ENCODE measurements at regions not wholly inside any gene's neighbourhood (a gene's known extent, or its start where the extent isn't known, plus 50 kb on each side); places are given as distances from the start of the nearest gene placed in this dataset.
A peak's percentile ranks its signal among the peaks of the same experiment; 100 is the strongest.
"Not testable (repeated sequence)": the region's sequence is repeated elsewhere in the genome, so short reads cannot be mapped to it uniquely, and the experiment has no call there.

GRCh38 chr4:115965588-115965987 is 852.2 kb upstream of the NDST4 start:
- Histone ChIP-seq H2BK15ac (ENCODE audit: low read length) (no peak overlapping the region), H2BK12ac (ENCODE audit: low read length) (no peak overlapping the region), H3K4me2 (ENCODE audit: insufficient read depth, low read length, poor library complexity, severe bottlenecking) (no peak overlapping the region), H3K27ac (replicated peaks; ENCODE audit: low read length) (no peak overlapping the region), H3K4me3 (ENCODE audit: low read length in 2 of 2) (no peak overlapping the region), H3K9ac (ENCODE audit: low read depth, low read length, poor library complexity) (no peak overlapping the region), H2AK5ac (ENCODE audit: low read depth, low read length) (no peak overlapping the region), H3K9me3 (replicated peaks in 1 of 2; ENCODE audit: control insufficient read depth in 2 of 2, insufficient read depth in 1 of 2, low read depth in 1 of 2, low read length in 2 of 2) (no peaks in the 10 kb centered on the region), H4K8ac (ENCODE audit: low read depth, low read length) (no peak overlapping the region), H3K79me1 (ENCODE audit: low read depth, low read length) (no peaks in the 10 kb centered on the region), H3K4ac (ENCODE audit: low read length) (no peak overlapping the region), H2BK5ac (ENCODE audit: low read length) (no peak overlapping the region), H3K4me1 (ENCODE audit: control insufficient read depth in 2 of 2, insufficient read depth in 1 of 2, low read depth in 1 of 2, low read length in 2 of 2) (no peaks in the 10 kb centered on the region), H3K14ac (ENCODE audit: low read length) (no peak overlapping the region), H2BK120ac (ENCODE audit: low read depth, low read length) (no peak overlapping the region), H4K91ac (ENCODE audit: low read depth, low read length, poor library complexity) (no peak overlapping the region), H3K36me3 (replicated peaks in 1 of 2; ENCODE audit: control insufficient read depth in 2 of 2, insufficient read depth in 2 of 2, low read length in 2 of 2) (no peaks in the 10 kb centered on the region), H3K27me3 (ENCODE audit: control insufficient read depth in 3 of 3, insufficient read depth in 3 of 3, low read depth in 1 of 3, low read length in 3 of 3) (no peaks in the 10 kb centered on the region), H3K23ac (ENCODE audit: low read depth, low read length, poor library complexity) (no peak overlapping the region), H2AFZ (ENCODE audit: low read length) (no peak overlapping the region), H3K18ac (ENCODE audit: low read length) (no peak overlapping the region)
- DNase-seq (ENCODE audit: low spot score) = no peak
- no CpG with 5 or more reads among the region's 3 CpGs for WGBS, 2 donors (ENCODE audit: extremely low coverage in 2 of 2, insufficient read length in 2 of 2, insufficient replicate concordance in 1 of 2)

DNA sequence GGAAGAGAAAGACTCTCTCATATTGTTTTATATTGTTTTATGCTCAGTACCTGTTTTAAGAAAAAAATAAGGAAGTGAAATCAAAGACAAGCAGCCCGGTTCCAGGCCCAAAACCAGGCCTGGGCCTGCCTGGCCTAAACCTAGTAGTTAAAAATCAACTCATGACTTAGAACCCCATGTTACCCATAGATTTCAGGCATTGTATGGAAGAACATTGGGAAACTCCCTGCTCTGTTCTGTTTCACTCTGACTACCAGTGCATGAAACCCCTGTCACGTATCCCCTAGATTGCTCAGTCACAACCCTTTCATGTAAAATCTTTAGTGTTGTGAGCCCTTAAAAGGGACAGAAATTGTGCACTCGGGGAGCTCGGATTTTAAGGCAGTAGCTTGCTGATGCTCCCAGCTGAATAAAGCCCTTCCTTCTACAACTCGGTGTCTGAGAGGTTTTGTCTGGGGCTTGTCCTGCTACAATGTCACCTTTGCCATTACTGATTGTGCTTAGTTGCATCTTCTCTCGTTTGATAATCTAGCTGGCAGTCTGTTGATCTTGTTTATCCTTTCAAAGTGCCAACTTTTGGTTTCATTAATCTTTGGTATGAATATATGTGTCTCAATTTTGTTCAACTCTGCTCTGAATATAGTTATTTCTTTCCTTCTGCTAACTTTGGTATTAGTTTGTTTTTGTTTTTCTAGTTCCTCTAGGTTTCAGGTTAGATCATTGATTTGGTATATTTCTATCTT is 842.8 kb upstream of the NDST4 start:
- not testable (repeated sequence) for H2AFZ ChIP-seq (ENCODE audit: low read length); H3K4me2 ChIP-seq (ENCODE audit: insufficient read depth, low read length, poor library complexity, severe bottlenecking); H3K4me1 ChIP-seq (ENCODE audit: control insufficient read depth in 2 of 2, insufficient read depth in 1 of 2, low read depth in 1 of 2, low read length in 2 of 2); H2BK5ac ChIP-seq (ENCODE audit: low read length); H3K4me3 ChIP-seq (ENCODE audit: low read length in 2 of 2); H3K18ac ChIP-seq (ENCODE audit: low read length); H3K9ac ChIP-seq (ENCODE audit: low read depth, low read length, poor library complexity); H2AK5ac ChIP-seq (ENCODE audit: low read depth, low read length); H3K4ac ChIP-seq (ENCODE audit: low read length); H3K27ac ChIP-seq (replicated peaks; ENCODE audit: low read length); H3K14ac ChIP-seq (ENCODE audit: low read length); H2BK120ac ChIP-seq (ENCODE audit: low read depth, low read length); H3K27me3 ChIP-seq (ENCODE audit: control insufficient read depth in 3 of 3, insufficient read depth in 3 of 3, low read depth in 1 of 3, low read length in 3 of 3); H4K8ac ChIP-seq (ENCODE audit: low read depth, low read length); H3K36me3 ChIP-seq (replicated peaks in 1 of 2; ENCODE audit: control insufficient read depth in 2 of 2, insufficient read depth in 2 of 2, low read length in 2 of 2); H2BK12ac ChIP-seq (ENCODE audit: low read length); H4K91ac ChIP-seq (ENCODE audit: low read depth, low read length, poor library complexity); DNase-seq (ENCODE audit: low spot score); H3K23ac ChIP-seq (ENCODE audit: low read depth, low read length, poor library complexity); H3K9me3 ChIP-seq (replicated peaks in 1 of 2; ENCODE audit: control insufficient read depth in 2 of 2, insufficient read depth in 1 of 2, low read depth in 1 of 2, low read length in 2 of 2); H2BK15ac ChIP-seq (ENCODE audit: low read length); H3K79me1 ChIP-seq (ENCODE audit: low read depth, low read length)
- no CpG with 5 or more reads among the region's 6 CpGs for WGBS, 2 donors (ENCODE audit: extremely low coverage in 2 of 2, insufficient read length in 2 of 2, insufficient replicate concordance in 1 of 2)

GRCh38 chr4:115950806-115951205 is 837.4 kb upstream of the NDST4 start:
- no peak overlapping the region for H4K91ac ChIP-seq (ENCODE audit: low read depth, low read length, poor library complexity)
- H3K4me3 ChIP-seq (ENCODE audit: low read length in 2 of 2) = no peak overlapping the region
- no peaks in the 10 kb centered on the region for H3K79me1 ChIP-seq (ENCODE audit: low read depth, low read length)
- no peak overlapping the region for H3K4me2 ChIP-seq (ENCODE audit: insufficient read depth, low read length, poor library complexity, severe bottlenecking)
- H3K9ac ChIP-seq (ENCODE audit: low read depth, low read length, poor library complexity) = no peak overlapping the region
- H2BK12ac ChIP-seq (ENCODE audit: low read length) = no peak overlapping the region
- H3K36me3 ChIP-seq (replicated peaks in 1 of 2; ENCODE audit: control insufficient read depth in 2 of 2, insufficient read depth in 2 of 2, low read length in 2 of 2) = no peaks in the 10 kb centered on the region
- H2BK5ac ChIP-seq (ENCODE audit: low read length) = no peak overlapping the region
- no peak overlapping the region for H2AFZ ChIP-seq (ENCODE audit: low read length)
- H3K27ac ChIP-seq (replicated peaks; ENCODE audit: low read length) = no peak overlapping the region
- WGBS, 2 donors (ENCODE audit: extremely low coverage in 2 of 2, insufficient read length in 2 of 2, insufficient replicate concordance in 1 of 2) = no CpG with 5 or more reads among the region's 10 CpGs
- no peaks in the 10 kb centered on the region for H3K9me3 ChIP-seq (replicated peaks in 1 of 2; ENCODE audit: control insufficient read depth in 2 of 2, insufficient read depth in 1 of 2, low read depth in 1 of 2, low read length in 2 of 2)
- no peak overlapping the region for H2BK15ac ChIP-seq (ENCODE audit: low read length)
- H3K18ac ChIP-seq (ENCODE audit: low read length) = peak overlapping the region; percentile 17
- no peak overlapping the region for H4K8ac ChIP-seq (ENCODE audit: low read depth, low read length)
- no peaks in the 10 kb centered on the region for H3K4me1 ChIP-seq (ENCODE audit: control insufficient read depth in 2 of 2, insufficient read depth in 1 of 2, low read depth in 1 of 2, low read length in 2 of 2)
- no peak for DNase-seq (ENCODE audit: low spot score)
- H3K23ac ChIP-seq (ENCODE audit: low read depth, low read length, poor library complexity) = no peak overlapping the region
- no peaks in the 10 kb centered on the region for H3K27me3 ChIP-seq (ENCODE audit: control insufficient read depth in 3 of 3, insufficient read depth in 3 of 3, low read depth in 1 of 3, low read length in 3 of 3)
- H3K4ac ChIP-seq (ENCODE audit: low read length) = no peak overlapping the region
- no peak overlapping the region for H2BK120ac ChIP-seq (ENCODE audit: low read depth, low read length)
- no peak overlapping the region for H3K14ac ChIP-seq (ENCODE audit: low read length)
- no peak overlapping the region for H2AK5ac ChIP-seq (ENCODE audit: low read depth, low read length)

GRCh38 chr4:115949974-115950743 is 836.7 kb upstream of the NDST4 start:
- not testable (repeated sequence) for H3K4ac ChIP-seq (ENCODE audit: low read length); H2BK120ac ChIP-seq (ENCODE audit: low read depth, low read length); H2AK5ac ChIP-seq (ENCODE audit: low read depth, low read length); H3K79me1 ChIP-seq (ENCODE audit: low read depth, low read length); H3K36me3 ChIP-seq (replicated peaks in 1 of 2; ENCODE audit: control insufficient read depth in 2 of 2, insufficient read depth in 2 of 2, low read length in 2 of 2); H2BK5ac ChIP-seq (ENCODE audit: low read length); H4K91ac ChIP-seq (ENCODE audit: low read depth, low read length, poor library complexity); H3K4me2 ChIP-seq (ENCODE audit: insufficient read depth, low read length, poor library complexity, severe bottlenecking); H2BK15ac ChIP-seq (ENCODE audit: low read length); H3K27me3 ChIP-seq (ENCODE audit: control insufficient read depth in 3 of 3, insufficient read depth in 3 of 3, low read depth in 1 of 3, low read length in 3 of 3); H3K4me1 ChIP-seq (ENCODE audit: control insufficient read depth in 2 of 2, insufficient read depth in 1 of 2, low read depth in 1 of 2, low read length in 2 of 2); H4K8ac ChIP-seq (ENCODE audit: low read depth, low read length); H3K4me3 ChIP-seq (ENCODE audit: low read length in 2 of 2); H3K27ac ChIP-seq (replicated peaks; ENCODE audit: low read length); DNase-seq (ENCODE audit: low spot score); H2AFZ ChIP-seq (ENCODE audit: low read length); H3K14ac ChIP-seq (ENCODE audit: low read length); H3K9me3 ChIP-seq (replicated peaks in 1 of 2; ENCODE audit: control insufficient read depth in 2 of 2, insufficient read depth in 1 of 2, low read depth in 1 of 2, low read length in 2 of 2); H3K18ac ChIP-seq (ENCODE audit: low read length); H3K23ac ChIP-seq (ENCODE audit: low read depth, low read length, poor library complexity); H2BK12ac ChIP-seq (ENCODE audit: low read length); H3K9ac ChIP-seq (ENCODE audit: low read depth, low read length, poor library complexity)
- no CpG with 5 or more reads among the region's 3 CpGs for WGBS, 2 donors (ENCODE audit: extremely low coverage in 2 of 2, insufficient read length in 2 of 2, insufficient replicate concordance in 1 of 2)

Data from neuronal stem cell (in vitro differentiated cells).